ENCODE measurements at regions not wholly inside any gene's neighbourhood (a gene's known extent, or its start where the extent isn't known, plus 50 kb on each side); places are given as distances from the start of the nearest gene placed in this dataset.

GRCh38 chr2:56971383-56971974 is 787.7 kb downstream of the CCDC85A start:
- TF ChIP-seq CTCF (IDR thresholded peaks at IDR 0.05) (no peak), REST (IDR thresholded peaks at IDR 0.05; ENCODE audit: insufficient read depth in 1 of 2, low read depth in 2 of 2, low read length in 1 of 2) (no peak), SIN3A (IDR thresholded peaks at IDR 0.05; ENCODE audit: borderline replicate concordance, insufficient read depth, low read depth, low read length) (no peak)

Data from Panc1 (cell line).